HuH-7.5 (cell line): ENCODE measurements at regions not wholly inside any gene's neighbourhood (a gene's known extent, or its start where the extent isn't known, plus 50 kb on each side); places are given as distances from the start of the nearest gene placed in this dataset.

Experiments used
- DNase-seq: peaks from one replicate; pipeline ENCODE4 v3.0.0; 2011; ENCODE audit warnings: low spot score

DNA sequence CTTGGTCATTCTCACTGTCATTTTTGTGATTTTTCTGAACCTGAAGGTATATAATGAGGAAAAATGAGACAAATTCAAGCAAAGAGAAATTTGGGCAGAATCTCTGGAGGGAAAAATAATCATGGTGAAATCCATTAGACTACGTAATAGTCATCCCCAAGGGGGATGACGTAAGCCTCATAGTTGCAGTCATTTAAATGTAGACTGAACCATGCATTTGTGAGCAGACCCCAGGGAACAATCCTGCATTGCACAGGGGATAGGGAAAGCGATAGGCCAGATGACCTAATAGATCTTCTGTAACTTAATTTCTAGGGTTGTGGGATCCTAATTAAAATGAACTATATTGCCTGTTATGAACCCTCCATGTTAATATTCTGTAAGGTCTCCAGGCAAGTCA lies 167.4 kb upstream of the C1orf21 start:
- no peak for DNase-seq

DNA sequence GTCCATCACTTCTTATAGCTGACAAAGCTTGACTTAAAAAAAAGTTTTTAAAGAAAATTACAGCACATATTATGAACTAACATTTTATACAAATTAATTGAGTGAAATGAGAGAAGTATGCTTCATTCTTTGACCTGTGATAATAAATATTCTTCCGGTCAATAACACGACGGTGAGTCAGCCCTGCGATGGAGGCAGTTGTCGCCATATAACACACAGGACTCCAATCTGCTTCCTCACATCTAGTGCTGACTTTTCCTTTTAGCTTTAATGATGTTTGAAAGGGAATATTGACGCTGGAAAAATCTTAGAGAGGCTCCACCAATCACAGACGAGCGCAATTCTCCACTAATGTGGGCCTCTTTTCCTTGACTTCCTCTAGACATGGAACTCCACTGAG lies 166.9 kb upstream of the C1orf21 start:
- DNase-seq = no peak

GRCh38 chr1:184221087-184221486 lies 165.7 kb upstream of the C1orf21 start:
- DNase-seq = no peak

DNA sequence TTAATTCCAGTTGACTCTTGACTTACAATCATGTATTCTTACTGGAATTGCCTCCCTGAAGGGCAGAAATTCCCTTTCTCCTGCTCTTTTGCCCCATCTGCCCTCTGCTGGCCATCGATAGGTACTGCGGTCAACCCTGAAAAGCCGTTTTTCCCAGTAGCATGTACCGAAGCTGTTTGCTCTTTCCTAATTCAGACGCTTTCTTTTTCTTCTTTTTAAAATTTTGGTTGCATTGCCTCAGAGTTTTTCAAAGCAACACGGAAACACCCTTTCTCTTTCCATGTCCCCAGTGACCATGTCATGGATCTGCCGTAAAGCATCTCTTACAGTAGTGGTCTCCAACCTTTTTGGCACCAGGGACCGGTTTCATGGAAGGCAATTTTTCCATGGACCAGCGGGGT lies 164.2 kb upstream of the C1orf21 start:
- DNase-seq = peak; percentile 41

DNA sequence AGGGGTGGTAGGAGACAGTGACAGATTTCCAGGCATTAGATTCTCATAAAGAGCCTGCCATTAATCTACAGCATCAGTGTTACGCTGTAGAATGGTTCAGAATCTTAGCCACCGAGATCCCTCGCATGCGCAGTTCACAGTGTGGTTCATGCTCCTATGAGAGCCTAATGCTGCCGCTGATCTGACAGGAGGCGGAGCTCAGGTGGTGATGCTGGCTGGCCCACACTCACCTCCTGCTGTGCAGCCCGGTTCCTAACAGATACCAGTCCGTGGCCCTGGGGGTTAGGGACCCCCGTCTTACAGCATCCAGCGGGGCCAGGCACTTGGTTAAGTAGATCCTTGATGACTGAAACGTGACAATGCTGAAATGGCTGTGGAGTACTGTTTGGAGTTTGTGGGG lies 163.6 kb upstream of the C1orf21 start:
- DNase-seq = no peak

DNA sequence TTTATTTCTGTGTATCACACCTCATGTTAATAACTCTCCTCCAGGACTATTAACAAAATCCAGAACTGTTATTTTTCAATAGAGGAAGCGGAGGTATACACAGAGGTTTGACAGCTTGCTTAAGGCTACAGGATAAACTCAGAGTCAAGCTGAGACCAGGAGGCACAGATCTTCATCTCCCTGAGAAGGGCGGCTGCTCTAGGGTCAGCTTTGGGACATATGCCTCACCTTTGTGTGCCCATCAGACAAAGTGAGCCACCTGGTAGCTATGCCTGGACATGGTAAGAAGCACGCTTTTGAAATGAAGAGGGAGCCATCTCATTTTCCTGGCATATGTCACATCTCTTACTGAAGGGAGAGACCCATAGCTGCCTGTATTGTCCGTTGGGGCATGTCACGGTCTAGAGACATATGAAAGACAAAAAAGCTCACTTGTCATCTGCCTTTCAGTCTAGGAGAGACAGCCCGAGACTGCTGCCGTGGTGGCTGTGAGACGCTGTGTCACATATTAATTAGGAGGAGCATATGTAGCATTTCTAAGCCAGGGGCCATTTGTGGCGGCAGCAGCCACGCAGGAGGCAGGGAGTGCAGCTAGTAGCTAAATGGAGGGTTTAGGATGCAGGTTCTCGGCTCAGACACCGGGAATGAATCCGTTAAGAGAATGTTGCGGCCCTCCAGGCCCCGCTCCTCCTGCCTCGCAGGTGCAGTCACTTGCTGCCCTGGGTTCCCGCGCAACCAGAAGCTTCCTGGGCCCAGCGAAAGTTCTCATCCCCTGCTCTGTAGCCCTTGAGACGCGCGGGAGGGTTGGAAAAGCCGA lies 161.3 kb upstream of the C1orf21 start:
- no peak for DNase-seq

GRCh38 chr1:184226100-184226487 lies 160.7 kb upstream of the C1orf21 start:
- DNase-seq = no peak

DNA sequence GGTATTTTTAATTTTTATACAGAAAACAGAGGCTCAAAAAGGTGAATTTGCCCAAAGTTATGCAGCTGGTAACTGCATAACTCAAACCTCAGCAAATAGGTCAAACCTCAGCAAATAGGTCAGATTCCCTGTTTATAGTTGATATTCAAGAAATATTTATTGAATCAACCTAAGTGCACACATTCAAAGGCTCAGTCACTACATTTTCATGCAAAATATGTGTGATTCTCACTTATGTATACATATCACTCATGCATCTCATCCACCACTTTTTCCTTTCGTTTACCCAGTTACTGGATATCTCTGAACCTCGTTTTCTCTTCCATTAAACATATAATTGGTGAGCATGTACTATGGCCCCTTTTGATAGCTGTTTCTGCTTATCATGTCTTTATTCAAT lies 158.3 kb upstream of the C1orf21 start:
- DNase-seq = no peak

DNA sequence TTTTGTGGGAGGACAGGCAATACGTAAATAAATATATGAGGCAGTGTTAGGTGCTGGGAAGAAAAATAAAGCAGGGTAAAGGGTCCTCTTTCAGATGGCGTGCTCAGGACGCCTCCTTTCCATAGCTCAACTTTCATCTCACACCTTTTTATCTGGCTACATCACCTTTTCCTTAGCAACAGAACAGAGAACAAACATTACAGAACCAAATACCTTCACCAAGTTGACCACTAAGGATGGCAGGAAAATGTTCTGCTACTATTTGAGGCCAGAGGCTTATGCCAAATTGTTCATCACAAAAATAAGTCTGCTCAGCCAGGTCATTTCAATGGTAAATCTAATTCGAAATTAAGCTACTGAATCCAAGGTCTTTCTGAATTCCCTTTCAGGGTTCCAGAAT lies 149.2 kb upstream of the C1orf21 start:
- no peak for DNase-seq

- DNase-seq = no peak
Observed at GRCh38 chr1:184241446-184241845, 145.4 kb upstream of the C1orf21 start.

GRCh38 chr1:184242507-184242943 lies 144.3 kb upstream of the C1orf21 start:
- no peak for DNase-seq

DNA sequence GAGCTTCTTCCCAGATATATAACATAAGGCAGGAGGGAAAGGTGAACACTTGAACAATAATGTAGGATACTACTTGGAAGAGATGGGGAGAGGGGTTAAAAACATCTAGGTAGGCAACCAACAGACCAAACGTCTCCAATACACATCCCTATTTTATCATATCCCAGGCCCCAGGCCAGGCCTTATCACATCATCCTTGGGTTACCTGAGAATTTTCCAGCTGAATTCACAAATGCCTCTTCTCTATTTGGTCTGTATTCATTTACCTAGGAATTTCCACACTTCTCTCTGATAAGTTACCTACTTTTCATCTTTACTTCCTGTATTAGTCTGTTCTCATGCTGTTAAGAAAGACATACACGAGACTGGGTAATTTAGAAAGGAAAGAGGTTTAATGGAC lies 141.9 kb upstream of the C1orf21 start:
- no peak for DNase-seq

DNA sequence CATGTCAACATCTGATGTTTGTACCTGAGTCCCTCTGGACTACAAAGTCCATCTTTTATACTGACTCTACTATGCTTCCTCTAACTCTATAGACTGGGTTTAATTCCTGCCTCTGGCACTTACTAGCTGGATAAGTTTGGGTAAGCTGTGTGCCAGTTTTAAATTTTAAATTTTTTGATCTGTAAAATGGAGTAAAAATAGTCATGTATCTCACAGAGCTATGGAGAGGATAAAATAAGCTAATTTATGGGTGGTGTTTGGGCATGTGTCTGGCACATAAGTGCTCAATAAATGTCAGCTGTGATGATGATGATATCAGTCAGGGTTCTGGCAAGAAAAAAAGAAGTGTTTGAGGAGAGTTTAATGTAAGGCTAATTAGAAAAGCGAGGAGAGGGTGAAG lies 139.2 kb upstream of the C1orf21 start:
- DNase-seq = no peak

- no peak for DNase-seq
Observed at GRCh38 chr1:184253921-184254320, 132.9 kb upstream of the C1orf21 start.

DNA sequence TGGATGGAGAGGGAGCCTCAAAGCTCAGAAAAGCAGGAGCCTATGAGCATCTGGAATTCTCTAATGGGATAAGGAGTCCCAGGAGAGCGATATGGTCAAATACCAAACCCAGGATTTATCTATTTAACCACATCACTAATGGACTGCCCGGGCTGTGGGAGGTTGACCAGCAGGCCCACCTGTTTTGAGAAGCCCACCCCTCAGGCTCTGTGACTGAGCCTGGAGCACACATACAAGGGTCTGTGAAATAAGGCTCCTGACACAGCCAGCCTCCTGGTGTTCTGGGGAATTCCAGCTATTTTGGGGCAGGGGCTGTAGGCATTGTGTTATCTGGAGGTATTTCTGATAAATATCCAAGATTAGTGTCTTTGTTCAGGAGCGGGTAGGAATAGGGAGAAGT lies 132.0 kb upstream of the C1orf21 start:
- no peak for DNase-seq

DNA sequence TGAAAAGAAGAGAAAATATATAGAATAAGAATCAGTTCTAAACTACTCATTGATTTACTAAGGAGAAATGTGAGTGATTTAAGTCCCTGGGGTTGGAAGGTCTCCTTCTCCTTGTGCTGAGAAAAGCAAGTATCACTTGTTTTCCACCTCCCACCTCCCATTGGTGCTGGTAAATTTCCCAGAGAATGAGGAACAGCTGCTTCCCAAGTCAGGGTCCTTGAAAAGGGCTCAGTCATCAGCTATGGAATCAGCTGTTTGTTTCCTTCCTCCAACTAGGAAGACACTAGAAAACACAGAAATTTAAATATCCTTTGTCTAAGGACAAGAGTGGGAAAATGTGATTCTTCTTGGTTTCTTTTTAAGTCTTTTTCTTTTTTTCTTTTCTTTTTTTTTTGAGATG lies 131.3 kb upstream of the C1orf21 start:
- DNase-seq = no peak

GRCh38 chr1:184257873-184258272 lies 129.0 kb upstream of the C1orf21 start:
- DNase-seq = no peak

- DNase-seq = no peak
Observed at GRCh38 chr1:184258525-184258924, 128.3 kb upstream of the C1orf21 start.

DNA sequence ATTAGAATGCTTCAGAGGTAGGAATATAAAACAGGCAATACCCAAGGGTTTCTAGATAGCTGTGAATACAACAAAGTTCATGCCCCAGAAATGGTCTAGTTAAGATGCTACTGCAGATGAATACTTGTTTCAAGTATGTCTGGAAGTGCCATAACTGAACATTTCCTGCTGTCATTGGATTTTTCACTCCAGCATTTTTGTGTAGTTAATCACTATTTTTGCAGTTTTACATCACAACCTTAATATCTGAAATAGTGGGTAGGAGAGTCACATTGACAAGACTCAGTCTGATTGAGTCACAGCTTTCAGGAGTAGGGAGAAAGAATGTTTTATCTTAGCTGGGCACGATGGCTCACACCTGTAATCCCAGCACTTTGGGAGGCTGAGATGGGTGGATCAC lies 126.4 kb upstream of the C1orf21 start:
- DNase-seq = no peak

GRCh38 chr1:184262109-184262508 lies 124.7 kb upstream of the C1orf21 start:
- no peak for DNase-seq

DNA sequence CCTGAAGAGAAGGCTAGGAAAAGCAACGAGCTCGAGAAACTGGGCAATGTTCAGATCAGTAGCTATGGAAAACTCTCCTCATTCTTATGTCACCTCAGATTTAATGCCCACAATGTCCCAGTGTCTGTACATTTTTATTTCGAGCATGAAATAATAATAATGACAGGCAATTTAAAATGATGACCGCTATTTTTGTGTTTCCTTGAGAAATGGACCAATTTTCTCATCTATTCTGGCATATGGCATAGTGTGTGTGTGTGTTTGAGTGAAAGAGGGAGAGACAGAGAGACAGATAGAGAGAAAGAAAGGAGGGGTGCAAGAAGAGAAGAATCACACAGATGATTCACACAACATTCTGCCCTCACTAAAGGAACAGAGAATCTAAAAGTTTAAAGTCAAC lies 119.1 kb upstream of the C1orf21 start:
- DNase-seq = no peak

- no peak for DNase-seq
Observed at GRCh38 chr1:184270556-184270955, 116.3 kb upstream of the C1orf21 start.

DNA sequence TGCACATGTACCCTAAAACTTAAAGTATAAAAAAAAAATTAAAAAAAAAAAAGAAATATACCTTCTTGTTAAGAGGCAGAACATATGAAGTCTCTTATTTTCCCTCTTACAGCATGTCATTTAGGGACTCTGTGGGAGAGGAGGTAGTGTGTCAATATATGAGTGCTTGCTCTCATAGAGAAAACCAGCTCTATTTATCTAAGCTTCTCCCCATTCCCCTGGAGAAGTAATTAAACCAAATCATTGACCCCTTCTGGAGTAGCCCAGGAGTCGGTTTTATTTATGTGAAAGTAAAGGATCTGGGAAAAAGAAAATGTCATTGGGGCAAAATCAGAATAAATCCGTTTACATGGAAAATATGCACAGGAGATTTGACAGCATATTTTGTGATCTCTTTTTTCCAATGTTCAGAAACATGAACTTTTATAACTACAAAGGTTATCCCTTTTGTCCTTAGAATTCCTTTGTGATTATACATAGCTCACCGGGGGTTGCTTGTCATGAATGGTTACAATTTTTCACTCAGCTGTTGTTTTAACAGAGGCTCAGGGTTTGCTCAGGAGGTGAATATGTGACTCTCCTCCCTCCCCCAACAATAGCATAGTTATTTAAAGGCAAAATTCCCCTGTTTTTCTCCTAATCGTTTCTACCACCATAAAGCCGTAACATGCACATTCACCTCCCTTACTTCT lies 114.5 kb upstream of the C1orf21 start:
- no peak for DNase-seq

DNA sequence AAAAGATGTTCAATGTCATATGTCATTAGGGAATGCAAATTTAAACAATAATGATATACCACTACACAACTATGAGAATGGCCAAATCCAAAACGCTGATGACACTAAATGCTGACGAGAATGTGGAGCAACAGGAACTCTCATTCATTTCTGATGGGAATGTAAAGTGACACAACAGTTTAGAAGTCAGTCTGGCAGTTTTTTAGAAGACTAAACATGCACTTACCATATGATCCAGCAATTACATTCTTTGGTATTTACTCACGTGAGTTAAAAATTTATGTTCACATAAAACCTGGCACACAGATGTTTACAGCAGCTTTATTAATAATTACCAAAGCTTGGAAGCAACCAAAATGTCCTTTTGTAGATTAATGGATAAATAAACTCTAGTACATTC lies 110.4 kb upstream of the C1orf21 start:
- DNase-seq = no peak
